ENCODE measurements at regions not wholly inside any gene's neighbourhood (a gene's known extent, or its start where the extent isn't known, plus 50 kb on each side); places are given as distances from the start of the nearest gene placed in this dataset.

DNA sequence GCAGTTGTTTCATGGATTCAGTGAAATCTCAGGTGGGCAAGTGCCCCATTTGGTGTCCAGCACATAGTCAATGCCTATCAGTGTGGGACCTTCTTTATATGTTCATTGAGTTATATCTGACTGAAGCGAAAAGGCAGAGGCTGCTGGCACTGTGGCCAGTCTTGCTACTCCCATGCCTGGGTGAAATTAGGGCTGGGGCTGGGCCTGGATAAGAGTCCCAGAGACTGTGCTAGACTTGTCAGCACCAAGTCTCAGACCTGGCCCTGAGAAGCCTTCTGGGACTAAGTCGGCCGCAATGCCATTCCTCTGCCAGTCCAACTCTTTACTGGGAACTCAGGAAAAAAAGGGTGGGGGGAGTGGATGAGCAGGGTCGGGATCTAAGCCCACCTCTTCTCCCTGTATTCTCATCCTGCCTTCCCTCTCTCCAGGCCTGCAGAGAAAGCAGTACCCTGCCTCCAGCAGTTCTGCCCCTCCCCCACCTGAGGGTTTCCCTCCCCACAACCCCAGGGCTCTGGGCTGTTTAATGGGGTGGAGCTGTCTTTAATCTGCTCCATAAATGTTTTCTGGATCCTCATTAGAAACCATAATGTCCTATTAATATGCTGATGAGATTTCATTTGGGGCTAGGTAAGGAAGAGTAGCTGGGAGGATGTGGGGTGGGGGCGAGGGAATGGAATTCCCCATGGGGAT lies 153.5 kb upstream of the PJA1 start (continued):
- TF ChIP-seq, protein P1, sequence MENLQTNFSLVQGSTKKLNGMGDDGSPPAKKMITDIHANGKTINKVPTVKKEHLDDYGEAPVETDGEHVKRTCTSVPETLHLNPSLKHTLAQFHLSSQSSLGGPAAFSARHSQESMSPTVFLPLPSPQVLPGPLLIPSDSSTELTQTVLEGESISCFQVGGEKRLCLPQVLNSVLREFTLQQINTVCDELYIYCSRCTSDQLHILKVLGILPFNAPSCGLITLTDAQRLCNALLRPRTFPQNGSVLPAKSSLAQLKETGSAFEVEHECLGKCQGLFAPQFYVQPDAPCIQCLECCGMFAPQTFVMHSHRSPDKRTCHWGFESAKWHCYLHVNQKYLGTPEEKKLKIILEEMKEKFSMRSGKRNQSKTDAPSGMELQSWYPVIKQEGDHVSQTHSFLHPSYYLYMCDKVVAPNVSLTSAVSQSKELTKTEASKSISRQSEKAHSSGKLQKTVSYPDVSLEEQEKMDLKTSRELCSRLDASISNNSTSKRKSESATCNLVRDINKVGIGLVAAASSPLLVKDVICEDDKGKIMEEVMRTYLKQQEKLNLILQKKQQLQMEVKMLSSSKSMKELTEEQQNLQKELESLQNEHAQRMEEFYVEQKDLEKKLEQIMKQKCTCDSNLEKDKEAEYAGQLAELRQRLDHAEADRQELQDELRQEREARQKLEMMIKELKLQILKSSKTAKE (IDR thresholded peaks at IDR 0.05; ENCODE audit: low read depth, poor library complexity, severe bottlenecking), result no peak
- TF ChIP-seq, protein P2, sequence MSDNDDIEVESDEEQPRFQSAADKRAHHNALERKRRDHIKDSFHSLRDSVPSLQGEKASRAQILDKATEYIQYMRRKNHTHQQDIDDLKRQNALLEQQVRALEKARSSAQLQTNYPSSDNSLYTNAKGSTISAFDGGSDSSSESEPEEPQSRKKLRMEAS (IDR thresholded peaks at IDR 0.05; ENCODE audit: low read depth, low read length), result no peak
- no peak for TF ChIP-seq CHD4 (IDR thresholded peaks at IDR 0.05)
- no peak for TF ChIP-seq IRF4 (IDR thresholded peaks at IDR 0.05; ENCODE audit: low read depth, low read length)
- no peak for TF ChIP-seq EGR1 (IDR thresholded peaks at IDR 0.05; ENCODE audit: borderline replicate concordance in 1 of 2, low read depth in 2 of 2, low read length in 2 of 2)
- TF ChIP-seq BRCA1 (IDR thresholded peaks at IDR 0.05; ENCODE audit: low read depth, low read length), result no peak
- no peak for TF ChIP-seq BMI1 (IDR thresholded peaks at IDR 0.05; ENCODE audit: borderline replicate concordance)
- no peak for TF ChIP-seq NBN (IDR thresholded peaks at IDR 0.05)
- no peak for TF ChIP-seq TCF3 (IDR thresholded peaks at IDR 0.05; ENCODE audit: borderline replicate concordance, insufficient read depth, low read depth, low read length)
- TF ChIP-seq NFIC (IDR thresholded peaks at IDR 0.05; ENCODE audit: low read depth, low read length), result no peak
- TF ChIP-seq, protein P3, sequence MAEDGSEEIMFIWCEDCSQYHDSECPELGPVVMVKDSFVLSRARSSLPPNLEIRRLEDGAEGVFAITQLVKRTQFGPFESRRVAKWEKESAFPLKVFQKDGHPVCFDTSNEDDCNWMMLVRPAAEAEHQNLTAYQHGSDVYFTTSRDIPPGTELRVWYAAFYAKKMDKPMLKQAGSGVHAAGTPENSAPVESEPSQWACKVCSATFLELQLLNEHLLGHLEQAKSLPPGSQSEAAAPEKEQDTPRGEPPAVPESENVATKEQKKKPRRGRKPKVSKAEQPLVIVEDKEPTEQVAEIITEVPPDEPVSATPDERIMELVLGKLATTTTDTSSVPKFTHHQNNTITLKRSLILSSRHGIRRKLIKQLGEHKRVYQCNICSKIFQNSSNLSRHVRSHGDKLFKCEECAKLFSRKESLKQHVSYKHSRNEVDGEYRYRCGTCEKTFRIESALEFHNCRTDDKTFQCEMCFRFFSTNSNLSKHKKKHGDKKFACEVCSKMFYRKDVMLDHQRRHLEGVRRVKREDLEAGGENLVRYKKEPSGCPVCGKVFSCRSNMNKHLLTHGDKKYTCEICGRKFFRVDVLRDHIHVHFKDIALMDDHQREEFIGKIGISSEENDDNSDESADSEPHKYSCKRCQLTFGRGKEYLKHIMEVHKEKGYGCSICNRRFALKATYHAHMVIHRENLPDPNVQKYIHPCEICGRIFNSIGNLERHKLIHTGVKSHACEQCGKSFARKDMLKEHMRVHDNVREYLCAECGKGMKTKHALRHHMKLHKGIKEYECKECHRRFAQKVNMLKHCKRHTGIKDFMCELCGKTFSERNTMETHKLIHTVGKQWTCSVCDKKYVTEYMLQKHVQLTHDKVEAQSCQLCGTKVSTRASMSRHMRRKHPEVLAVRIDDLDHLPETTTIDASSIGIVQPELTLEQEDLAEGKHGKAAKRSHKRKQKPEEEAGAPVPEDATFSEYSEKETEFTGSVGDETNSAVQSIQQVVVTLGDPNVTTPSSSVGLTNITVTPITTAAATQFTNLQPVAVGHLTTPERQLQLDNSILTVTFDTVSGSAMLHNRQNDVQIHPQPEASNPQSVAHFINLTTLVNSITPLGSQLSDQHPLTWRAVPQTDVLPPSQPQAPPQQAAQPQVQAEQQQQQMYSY (CRISPR knock-in tag; IDR thresholded peaks at IDR 0.05), result no peak
